ENCODE measurements at regions not wholly inside any gene's neighbourhood (a gene's known extent, or its start where the extent isn't known, plus 50 kb on each side); places are given as distances from the start of the nearest gene placed in this dataset.

GRCh38 chr2:12813166-12813565, 96.4 kb downstream of the TRIB2 start:
- Histone ChIP-seq H3K9ac (replicated peaks in 1 of 4; ENCODE audit: extremely low read depth in 1 of 4, low read depth in 3 of 4, low read length in 3 of 4) (no peak overlapping the region), H4K8ac (ENCODE audit: extremely low read depth, insufficient read depth, low read length) (no peak overlapping the region), H2BK15ac (ENCODE audit: low read length) (no peak overlapping the region), H2BK120ac (replicated peaks; ENCODE audit: low read depth, low read length) (no peak overlapping the region), H3K27ac (ENCODE audit: low read depth, low read length) (no peak overlapping the region), H3K23me2 (ENCODE audit: low read depth, low read length) (no peaks in the 10 kb centered on the region), H3K36me3 (ENCODE audit: control insufficient read depth in 2 of 4, insufficient read depth in 4 of 4, low read length in 3 of 4) (no peaks in the 10 kb centered on the region), H3K4me3 (ENCODE audit: extremely low read depth in 1 of 4, insufficient read depth in 2 of 4, low read depth in 3 of 4, low read length in 4 of 4) (no peak overlapping the region), H2BK20ac (ENCODE audit: low read length) (no peak overlapping the region), H2AFZ (ENCODE audit: low read length) (no peak overlapping the region), H3K18ac (ENCODE audit: extremely low read depth, low read length) (no peak overlapping the region), H4K20me1 (replicated peaks in 1 of 2; ENCODE audit: control insufficient read depth in 1 of 2, insufficient read depth in 2 of 2, low read length in 2 of 2) (no peaks in the 10 kb centered on the region), H3K23ac (ENCODE audit: insufficient read length) (no peak overlapping the region), H2BK5ac (ENCODE audit: low read depth, low read length) (no peak overlapping the region), H3K4me2 (ENCODE audit: insufficient read depth in 1 of 2, low read depth in 2 of 2, low read length in 2 of 2) (no peak overlapping the region), H3K79me1 (ENCODE audit: low read depth, low read length) (no peaks in the 10 kb centered on the region), H3K79me2 (ENCODE audit: control insufficient read depth in 1 of 2, insufficient read depth in 2 of 2, low read length in 2 of 2) (no peaks in the 10 kb centered on the region), H3K9me3 (ENCODE audit: insufficient read depth in 2 of 2, low read depth in 1 of 2, low read length in 1 of 2) (no peaks in the 10 kb centered on the region), H3K4me1 (replicated peaks in 1 of 4; ENCODE audit: control insufficient read depth in 3 of 4, insufficient read depth in 4 of 4, low read length in 3 of 4) (no peaks in the 10 kb centered on the region), H3K4ac (replicated peaks; ENCODE audit: insufficient read length, low read depth, low read length) (no peak overlapping the region), H4K91ac (replicated peaks; ENCODE audit: insufficient read length, low read length) (no peak overlapping the region), H2BK12ac (ENCODE audit: low read depth, low read length) (no peak overlapping the region), H3K14ac (ENCODE audit: insufficient read length) (no peak overlapping the region), H4K5ac (ENCODE audit: insufficient read length, low read depth, low read length) (no peak overlapping the region), H2AK5ac (ENCODE audit: low read depth, low read length) (no peak overlapping the region), H3K27me3 (replicated peaks in 1 of 4; ENCODE audit: control insufficient read depth in 3 of 4, extremely low read depth in 1 of 4, insufficient read depth in 3 of 4, low read length in 3 of 4) (no peaks in the 10 kb centered on the region), H3K56ac (replicated peaks; ENCODE audit: insufficient read length, low read depth, low read length) (no peak overlapping the region)
- no peak for FAIRE-seq
- DNase-seq (ENCODE audit: low read depth in 1 of 2, low spot score in 2 of 2), result no peak
- ChIA-PET POLR2A (ENCODE audit: partially characterized antibody) (no interaction called here), CTCF (ENCODE audit: partially characterized antibody) (no interaction called here)
- TF ChIP-seq RXRA (IDR thresholded peaks at IDR 0.05; ENCODE audit: insufficient read depth, low read depth, low read length), result no peak

Measured in H1 (cell line).